BJ (cell line): ENCODE measurements at regions not wholly inside any gene's neighbourhood (a gene's known extent, or its start where the extent isn't known, plus 50 kb on each side); places are given as distances from the start of the nearest gene placed in this dataset.

Experiments used
- CTCF ChIA-PET: fragments of 350-600 bp; formaldehyde crosslinking; extraction: SDS; loops from one replicate; lab custom pipeline; 2021; ENCODE audit warnings: antibody characterized with exemption, inconsistent platforms; lab: Yijun Ruan, JAX
- POLR2A ChIA-PET: fragments of 300-600 bp; sonication (Branson Sonifier 250); formaldehyde crosslinking; extraction: SDS; loops from one replicate; lab custom pipeline; 2021; ENCODE audit warnings: antibody characterized with exemption; lab: Charles Lee
- DNase-seq: peaks from one replicate; pipeline ENCODE4 v3.0.0-alpha.2; 2011; ENCODE audit warnings: low read depth
- H3K27me3 ChIP-seq: 2 replicates; pipeline ENCODE4 v1.6.0; 2011; ENCODE audit warnings: low read length; ENCODE audit not compliant: control insufficient read depth, insufficient read depth
- H3K36me3 ChIP-seq: 2 replicates; pipeline ENCODE4 v1.5.1; 2011; ENCODE audit warnings: low read length; ENCODE audit not compliant: control insufficient read depth, insufficient read depth
- H3K4me3 ChIP-seq: 2 replicates; pipeline ENCODE4 v1.5.1; 2011; ENCODE audit warnings: low read depth, mild to moderate bottlenecking, control low read depth, low read length
- CTCF ChIP-seq: IDR thresholded peaks from 2 replicates; pipeline ENCODE4 v1.5.1; 2011; ENCODE audit warnings: low read depth, mild to moderate bottlenecking, control low read depth, inconsistent platforms, low read length, moderate library complexity; ENCODE audit not compliant: insufficient read depth

- Histone ChIP-seq H3K36me3 (no peaks in the 10 kb centered on the region), H3K27me3 (no peaks in the 10 kb centered on the region), H3K4me3 (no peak overlapping the region)
- ChIA-PET CTCF (no interaction called here), POLR2A (no interaction called here)
- TF ChIP-seq CTCF = no peak
- no peak for DNase-seq
These were observed 75.6 kb upstream of the HELT start for GRCh38 chr4:184942444-184943425.

- Histone ChIP-seq H3K36me3 (no peaks in the 10 kb centered on the region), H3K27me3 (no peaks in the 10 kb centered on the region), H3K4me3 (no peak overlapping the region)
- TF ChIP-seq CTCF = no peak
- CTCF ChIA-PET = interaction anchor here (1.7 kb wide), 1 partner anchor 91 kb away, joined by 3 read pairs; no protein-coding TSS in a partner anchor
- no peak for DNase-seq
- POLR2A ChIA-PET = no interaction called here
These were observed 69.3 kb upstream of the HELT start for GRCh38 chr4:184949020-184949419.

- ChIA-PET POLR2A (no interaction called here), CTCF (interaction anchor here (1.7 kb wide), 1 partner anchor 90 kb away, joined by 3 read pairs; no protein-coding TSS in a partner anchor)
- TF ChIP-seq CTCF = no peak
- no peak for DNase-seq
- no peak overlapping the region for H3K4me3 ChIP-seq
- H3K27me3 ChIP-seq = no peaks in the 10 kb centered on the region
- H3K36me3 ChIP-seq = no peaks in the 10 kb centered on the region
These were observed 68.0 kb upstream of the HELT start for GRCh38 chr4:184950117-184950830.

GRCh38 chr4:184950926-184951325 is 67.4 kb upstream of the HELT start:
- TF ChIP-seq CTCF = no peak
- DNase-seq = no peak
- H3K4me3 ChIP-seq = no peak overlapping the region
- ChIA-PET CTCF (no interaction called here), POLR2A (no interaction called here)
- no peaks in the 10 kb centered on the region for H3K27me3 ChIP-seq
- H3K36me3 ChIP-seq = no peaks in the 10 kb centered on the region

GRCh38 chr4:184951668-184952160 is 66.6 kb upstream of the HELT start:
- Histone ChIP-seq H3K36me3 (no peaks in the 10 kb centered on the region), H3K4me3 (no peak overlapping the region), H3K27me3 (no peaks in the 10 kb centered on the region)
- CTCF ChIA-PET = no interaction called here
- DNase-seq = no peak
- POLR2A ChIA-PET = no interaction called here
- TF ChIP-seq CTCF = no peak
